ENCODE measurements at regions not wholly inside any gene's neighbourhood (a gene's known extent, or its start where the extent isn't known, plus 50 kb on each side); places are given as distances from the start of the nearest gene placed in this dataset.
"Not testable (repeated sequence)": the region's sequence is repeated elsewhere in the genome, so short reads cannot be mapped to it uniquely, and the experiment has no call there.

DNA sequence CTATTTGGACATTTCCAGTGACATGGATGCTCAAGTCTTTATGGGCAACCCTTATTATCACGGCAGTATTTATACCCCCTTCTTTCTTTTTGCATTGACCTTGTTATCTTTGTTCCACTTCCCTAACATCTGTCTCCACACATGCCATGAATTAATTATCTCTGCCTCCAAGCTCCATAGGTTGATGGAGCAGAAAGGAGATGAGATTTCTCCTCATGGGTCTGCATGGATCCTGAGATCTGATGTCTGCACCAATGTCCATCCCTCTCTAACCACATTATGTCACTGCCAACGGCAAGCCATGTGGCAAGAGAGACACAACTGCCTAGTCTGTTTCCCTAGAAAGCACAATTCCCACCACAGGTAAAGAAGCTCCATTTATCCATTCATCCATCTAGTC is 416.8 kb upstream of the ASIC2 start:
- no peak for DNase-seq

DNA sequence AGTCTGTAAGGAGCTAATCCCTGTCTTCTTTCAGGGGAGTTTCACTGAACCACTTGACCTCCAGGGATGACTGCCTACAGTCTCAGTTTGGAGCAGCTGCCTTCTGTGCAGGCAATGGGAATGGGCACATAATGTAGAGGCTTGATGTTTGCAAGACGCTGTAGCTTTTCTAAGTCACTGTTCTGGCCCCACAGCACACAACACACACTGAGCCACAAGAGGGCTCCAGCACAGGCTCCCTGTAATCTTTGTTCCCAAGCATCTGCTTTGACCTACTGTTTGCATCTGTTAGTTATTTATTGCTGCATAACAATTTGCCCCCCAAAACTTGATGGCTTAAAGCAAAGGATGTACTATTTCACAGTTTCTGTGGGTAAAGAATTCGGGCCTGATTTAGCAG is 419.0 kb upstream of the ASIC2 start:
- DNase-seq, result no peak

DNA sequence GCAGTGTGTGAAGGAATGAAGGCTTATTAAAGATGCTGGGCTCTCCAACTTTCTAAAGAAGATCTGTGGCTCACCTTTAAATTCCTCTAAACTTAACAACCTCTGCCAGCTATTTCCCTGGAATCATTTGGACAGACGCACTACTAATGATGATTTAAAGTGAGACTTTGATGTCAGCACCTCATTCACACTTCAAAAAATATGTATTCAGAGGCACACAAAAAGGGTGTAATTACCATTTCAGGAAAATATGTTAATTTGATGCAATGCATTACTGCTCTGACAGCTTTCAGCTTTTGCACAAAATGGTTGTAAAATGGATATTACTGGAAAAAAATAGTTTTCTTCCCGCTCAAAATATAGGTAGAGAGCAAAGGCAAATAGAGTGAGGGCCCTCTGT is 423.9 kb upstream of the ASIC2 start:
- DNase-seq, result no peak

DNA sequence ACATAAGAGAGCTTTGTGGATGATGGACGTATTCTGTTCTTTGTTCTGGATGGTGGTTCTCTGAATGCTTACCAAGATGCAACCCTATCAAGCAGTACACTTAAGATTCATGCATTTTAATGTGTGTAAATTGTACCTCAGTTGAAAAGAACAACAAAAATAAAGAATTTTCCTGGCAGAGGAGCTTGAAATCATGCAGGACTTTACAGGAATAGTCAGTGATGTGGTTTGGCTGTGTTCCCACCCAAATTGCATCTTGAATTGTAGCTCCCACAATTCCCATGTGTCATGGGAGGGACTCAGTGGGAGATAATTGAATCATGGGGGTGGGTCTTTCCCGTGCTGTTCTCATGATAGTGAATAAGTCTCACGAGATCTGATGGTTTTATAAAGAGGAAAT is 430.6 kb upstream of the ASIC2 start:
- DNase-seq, result not testable (repeated sequence)

DNA sequence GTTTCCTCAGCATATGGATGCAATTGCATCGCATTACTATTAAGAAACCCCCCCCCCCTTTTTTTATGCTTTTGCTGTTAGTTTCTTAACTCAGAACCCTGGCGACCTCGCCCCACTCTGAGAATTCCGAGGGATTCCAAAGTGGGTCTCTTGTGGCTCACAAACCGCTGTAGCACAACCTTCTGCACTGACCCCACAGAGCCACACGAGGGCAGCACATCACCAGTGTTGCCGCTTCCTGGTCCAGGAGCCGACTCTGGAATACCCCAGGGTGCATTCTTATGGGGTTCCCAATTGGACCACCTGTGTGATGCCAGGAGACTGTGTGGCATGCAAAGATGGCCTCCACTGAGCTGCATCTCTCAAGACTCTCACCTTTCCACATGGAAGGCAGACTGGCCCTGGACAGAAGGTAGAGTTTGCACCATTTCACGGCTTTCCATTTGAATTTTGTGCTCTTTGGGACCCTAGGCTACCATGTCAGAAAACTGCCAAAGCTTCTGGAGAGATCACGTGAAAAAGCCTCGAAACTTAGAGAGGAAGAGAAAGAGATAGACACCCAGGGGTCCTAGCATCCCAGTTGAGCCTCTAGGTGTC is 432.7 kb upstream of the ASIC2 start:
- peak; percentile 5 for DNase-seq

DNA sequence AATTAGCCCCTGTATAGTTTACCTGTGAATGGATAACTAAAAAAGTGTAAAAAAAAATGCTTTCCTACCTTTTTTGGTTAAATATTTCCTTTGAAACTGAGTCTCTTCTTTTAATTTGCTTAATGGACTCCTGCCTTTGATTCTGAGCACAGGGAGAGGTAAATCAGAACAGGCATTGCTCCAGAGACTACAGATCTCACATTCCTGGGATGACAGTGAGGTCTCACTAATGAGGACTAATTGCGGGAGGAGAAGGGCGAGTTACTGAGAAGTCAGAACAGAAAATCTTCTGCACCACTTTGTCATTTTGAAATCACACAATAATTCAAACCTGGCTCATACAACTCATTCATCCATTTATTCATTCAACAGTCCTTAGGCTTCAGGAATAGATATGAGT is 437.0 kb upstream of the ASIC2 start:
- no peak for DNase-seq

DNA sequence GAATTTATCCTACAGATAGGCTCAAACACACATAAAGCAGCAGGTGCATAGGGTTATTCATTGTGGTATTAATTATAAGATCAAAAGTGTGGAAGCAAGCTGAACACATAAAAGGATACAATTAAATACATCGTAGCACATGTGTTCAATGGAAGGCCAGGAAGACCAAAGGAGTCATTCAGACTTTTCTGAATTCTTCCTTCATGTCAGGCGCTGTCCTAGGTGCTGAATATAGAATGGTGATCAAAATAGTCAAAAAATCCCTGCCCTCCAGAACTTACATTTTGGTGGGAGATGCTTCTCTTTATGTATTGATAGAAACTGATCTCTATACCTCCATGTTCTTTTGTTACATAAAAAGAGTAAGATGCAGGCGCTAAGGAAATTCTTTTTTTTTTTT is 439.0 kb upstream of the ASIC2 start:
- DNase-seq, result peak; percentile 5

DNA sequence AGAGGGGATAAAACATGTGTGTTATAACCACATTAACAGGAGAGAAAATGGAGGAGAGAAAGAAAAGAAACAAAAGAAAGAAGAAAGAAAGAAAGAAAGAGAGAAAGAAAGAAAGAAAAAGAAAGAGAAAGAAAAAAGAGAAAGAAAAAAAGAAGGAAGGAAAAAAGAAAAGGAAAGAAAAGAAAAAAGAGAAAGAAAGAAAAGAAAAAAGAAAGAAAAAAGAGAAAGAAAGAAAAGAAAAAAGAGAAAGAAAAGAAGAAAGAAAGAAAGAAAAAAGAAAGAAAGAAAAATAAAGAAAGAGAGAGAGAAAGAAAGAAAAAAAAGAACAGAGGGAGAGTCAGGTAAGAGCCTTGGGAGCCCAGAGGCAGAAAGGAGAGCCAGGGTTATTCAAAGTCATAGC is 446.6 kb upstream of the ASIC2 start:
- no peak for DNase-seq

DNA sequence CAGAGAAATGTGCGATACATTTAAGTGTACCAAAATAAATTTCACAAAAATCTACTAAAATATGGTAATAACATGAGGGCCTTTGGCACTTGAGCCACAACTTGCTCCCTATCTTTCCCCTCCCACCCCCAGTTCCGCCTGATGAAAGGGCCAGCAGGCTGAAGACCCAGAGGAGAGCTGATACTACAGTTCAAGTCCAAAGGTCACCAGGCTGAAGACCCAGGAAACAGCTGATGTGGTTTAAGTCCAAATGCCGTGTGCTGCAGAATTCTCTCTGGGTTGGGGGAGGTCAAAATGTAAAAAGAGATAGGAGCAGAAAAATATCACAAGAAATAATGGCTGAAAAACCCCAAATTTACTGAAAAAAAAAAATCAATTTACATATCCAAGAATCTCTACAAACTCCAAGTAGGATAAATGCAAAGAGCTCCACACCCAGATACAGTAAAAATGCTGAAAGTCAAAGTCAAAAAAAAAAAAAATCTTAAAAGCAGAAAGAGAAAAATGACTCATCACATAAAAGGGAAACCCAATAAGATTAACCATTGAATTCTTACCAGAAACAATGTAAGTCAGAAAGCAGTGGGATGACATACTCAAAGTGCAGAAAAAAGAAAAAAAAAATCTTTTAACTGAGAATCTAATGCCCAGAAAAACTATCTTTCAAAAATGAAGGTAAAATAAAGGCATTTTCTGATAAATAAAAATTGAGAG is 452.1 kb upstream of the ASIC2 start:
- DNase-seq, result no peak

DNA sequence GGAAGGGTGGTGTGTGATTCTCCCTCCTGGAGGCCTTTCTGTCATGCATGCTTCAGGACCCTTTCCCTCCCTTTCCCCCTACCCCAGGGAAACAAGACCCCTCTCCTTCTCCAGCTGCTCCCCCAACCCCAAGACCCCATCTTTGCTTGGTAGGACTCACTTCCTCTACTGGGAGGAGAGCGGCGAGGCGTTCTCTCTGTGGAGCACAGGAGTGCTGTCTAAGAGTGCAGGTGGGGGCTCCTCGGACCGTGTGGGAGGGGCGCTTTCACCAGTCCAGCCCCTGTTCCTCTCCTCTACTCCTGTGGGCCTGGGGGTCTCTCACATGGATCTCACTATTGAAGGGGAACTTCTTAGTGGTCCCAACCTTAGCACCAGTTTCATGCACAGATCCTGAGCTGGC is 456.1 kb upstream of the ASIC2 start:
- DNase-seq, result no peak

DNA sequence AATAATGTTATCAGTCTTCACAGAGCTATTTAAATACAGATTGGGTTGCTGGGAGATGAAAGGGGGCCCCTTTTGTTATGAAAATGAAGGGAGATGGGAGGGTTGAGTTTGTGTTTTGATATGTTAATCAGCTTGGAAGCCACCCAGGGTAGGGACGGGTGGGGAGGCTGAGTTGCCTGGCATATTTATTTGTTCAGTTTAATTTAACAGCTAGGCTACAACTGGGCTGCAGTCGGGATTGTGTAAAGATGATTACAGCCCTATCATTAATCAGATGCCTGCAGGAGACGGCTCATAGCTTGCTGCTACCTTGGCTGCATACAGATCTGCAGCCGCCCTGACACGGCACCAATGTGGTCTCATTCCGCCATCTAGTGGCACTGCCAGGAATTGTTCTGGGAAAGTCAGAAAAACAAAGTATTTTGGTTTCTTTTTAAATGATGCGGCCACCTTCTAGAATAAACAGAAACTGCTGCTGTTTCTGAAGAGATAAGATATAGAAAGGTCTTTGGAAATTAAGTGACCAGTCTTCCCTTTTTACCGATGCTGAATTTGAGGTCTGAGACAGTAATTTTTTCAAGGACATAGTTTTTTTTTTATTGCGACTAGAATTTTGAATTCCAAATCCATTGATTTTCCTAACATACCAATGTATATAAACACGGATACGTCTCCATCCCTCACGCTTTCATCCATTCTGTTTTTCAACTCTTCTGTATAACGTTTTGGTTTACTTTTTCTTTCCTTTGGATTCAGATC is 458.0 kb upstream of the ASIC2 start:
- DNase-seq, result peak; percentile 53

DNA sequence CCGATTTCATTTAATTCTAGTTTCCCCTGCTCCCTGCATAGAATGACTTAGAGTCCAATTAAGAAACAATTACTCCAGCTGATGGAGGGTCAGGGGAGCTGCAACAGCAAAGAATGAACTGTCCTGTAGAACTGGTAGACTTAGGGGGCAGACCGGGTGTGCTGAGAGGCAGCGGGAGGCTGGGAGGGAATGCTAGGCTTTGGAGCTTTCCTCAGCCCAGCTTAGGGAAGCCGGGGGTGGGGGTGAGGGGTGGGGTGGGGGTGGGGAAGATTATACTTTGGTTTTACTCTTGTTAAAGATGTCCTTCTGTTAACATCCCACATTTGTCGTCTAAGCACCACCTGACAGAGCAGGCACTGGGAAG is 458.6 kb upstream of the ASIC2 start:
- DNase-seq, result no peak

DNA sequence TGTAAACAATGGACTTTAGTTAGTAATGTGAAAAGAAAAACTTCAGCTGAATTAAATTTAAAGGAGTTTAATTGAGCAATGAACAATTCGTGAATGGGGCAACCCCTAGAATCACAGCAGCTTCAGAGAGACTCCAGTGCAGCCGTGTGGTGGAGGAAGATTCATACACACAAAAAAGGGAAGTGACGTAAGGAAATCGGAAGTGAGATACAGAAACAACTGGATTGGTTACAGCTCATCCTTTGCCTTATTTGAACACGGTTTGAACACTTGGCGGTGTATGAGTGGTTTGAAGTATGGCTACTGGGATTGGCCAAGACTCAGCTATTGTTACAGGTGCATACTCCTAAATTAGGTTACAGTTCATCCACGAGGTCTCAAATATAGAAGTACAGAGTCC is 460.4 kb upstream of the ASIC2 start:
- no peak for DNase-seq

DNA sequence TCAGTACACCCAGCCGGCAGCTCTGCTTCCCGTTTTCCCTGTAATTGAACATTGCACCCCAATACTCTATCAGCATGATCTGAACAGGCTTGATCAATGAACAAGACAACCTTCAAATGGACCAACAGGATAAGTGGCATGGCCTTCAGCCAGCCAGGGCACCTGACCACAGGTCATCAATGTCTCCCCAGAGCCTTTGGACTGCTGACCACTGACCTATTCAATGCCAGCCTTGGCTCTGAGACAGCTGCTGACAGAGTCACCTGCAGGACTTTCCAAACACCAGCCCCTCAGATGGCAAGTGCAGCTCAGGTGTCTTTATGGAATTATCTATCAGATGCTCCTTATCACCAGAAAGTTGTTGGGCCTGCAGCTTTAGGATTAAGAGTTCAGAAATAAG is 462.9 kb upstream of the ASIC2 start:
- no peak for DNase-seq

DNA sequence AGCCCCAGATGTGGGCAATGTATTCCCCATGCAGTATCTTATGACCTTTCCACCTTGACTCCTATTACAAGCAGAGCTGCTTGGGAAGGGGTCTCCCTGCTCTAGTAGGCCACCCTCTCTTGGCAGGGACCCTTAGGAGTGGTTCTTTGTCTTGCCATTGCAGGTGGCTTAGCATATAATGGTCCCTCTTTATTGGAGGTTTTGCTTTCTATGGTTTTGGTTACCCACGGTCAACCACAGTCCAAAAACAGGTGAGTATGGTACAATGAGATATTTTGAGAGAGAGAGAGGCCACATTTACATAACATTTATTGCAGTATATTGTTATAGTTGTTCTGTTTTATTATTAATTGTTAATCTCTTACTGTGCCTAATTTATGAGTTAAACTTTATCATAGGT is 472.8 kb upstream of the ASIC2 start:
- DNase-seq, result no peak

DNA sequence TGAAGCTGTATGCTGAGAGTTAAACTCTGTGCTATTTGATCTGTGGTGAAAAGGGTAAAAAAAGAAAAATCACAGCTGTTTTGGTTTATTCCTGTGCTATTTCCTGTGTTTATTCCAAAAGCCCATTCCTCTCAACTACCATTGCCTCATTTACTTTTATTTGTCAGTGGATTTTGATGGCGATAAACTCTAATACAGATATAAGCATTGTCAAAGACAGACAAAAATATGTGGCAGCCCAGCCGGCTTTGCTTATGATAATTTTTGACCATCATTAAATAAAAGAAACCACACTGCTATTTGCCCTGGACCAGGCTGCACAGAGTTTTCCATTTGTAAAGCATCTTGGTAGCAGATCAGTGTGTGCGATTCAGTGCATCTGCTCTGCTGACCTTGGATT is 473.6 kb upstream of the ASIC2 start:
- DNase-seq, result no peak

DNA sequence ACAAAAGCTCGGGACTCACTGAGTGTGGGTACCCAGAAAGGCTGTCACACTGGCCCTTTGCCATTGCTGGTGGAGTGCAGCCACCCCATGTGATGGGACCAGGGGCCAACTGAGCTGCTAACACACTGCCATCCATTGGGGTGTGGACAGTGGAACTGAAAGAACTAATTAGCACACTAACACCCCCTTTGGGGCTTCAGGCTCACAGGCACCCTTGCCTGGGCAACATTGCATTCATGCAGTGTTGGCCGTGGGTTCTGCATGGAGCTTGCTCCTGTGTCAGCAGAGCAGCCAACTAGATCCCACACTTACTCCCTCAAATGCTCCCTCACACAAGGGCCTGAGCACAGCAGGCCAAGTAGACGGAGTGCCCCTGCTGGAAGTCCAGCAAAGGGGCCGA is 476.0 kb upstream of the ASIC2 start:
- no peak for DNase-seq

DNA sequence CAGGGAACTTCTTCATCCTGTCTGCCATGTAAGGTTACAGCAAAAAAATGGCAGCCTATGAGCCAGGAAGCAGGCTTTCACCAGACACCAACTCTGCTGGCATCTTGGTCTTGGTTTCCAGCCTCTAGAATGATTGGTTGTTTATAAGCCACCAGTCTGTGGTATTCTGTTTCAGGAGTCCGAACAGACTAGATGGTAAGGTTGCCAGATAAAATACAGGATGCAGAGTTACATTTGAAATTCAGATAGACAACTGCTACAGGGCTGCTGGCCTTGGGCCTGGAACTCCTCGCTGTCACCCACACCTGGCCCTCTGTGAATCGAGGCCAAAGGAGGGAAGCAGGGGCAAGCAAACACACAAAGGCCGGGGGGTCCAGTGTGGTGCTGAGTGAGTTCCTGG is 478.8 kb upstream of the CCL2 start:
- no peak for DNase-seq

DNA sequence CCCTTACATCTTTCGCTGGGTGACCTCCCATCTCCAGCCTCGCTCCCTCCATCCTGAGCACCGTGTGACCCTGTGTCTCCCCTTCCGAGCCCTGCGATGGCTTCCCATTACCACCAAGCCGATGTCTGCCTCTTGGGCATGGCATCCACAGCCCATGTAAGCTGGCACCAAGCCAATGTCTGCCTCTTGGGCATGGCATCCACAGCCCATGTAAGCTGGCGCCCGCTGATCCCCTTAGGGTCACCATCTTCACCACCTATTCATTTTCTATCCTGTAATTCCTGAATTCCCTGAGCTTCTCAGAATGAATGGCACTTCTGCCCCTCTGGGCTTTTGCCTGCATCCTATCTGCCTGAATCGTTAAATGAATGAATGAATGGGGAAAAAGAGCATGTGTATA is 478.2 kb upstream of the CCL2 start:
- no peak for DNase-seq

DNA sequence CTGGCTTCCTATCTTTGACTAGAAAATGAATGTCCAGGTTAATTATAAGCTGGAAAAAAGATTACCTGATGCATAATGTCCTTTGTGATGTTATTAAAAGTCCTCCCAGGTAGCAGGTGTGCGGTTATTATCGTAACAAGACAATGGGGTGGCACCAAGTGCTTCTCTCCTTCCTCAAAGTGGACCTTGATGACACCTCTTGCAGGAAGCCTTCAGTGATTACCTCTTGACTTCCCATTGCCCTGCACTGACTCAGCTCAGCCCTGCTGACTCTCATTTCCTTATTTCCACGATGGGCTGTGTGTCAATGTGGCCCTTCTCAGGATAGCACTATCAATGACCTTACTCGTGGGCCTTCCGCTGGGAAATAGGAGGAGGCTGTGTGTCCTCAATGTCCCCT is 477.4 kb upstream of the CCL2 start:
- DNase-seq, result no peak

DNA sequence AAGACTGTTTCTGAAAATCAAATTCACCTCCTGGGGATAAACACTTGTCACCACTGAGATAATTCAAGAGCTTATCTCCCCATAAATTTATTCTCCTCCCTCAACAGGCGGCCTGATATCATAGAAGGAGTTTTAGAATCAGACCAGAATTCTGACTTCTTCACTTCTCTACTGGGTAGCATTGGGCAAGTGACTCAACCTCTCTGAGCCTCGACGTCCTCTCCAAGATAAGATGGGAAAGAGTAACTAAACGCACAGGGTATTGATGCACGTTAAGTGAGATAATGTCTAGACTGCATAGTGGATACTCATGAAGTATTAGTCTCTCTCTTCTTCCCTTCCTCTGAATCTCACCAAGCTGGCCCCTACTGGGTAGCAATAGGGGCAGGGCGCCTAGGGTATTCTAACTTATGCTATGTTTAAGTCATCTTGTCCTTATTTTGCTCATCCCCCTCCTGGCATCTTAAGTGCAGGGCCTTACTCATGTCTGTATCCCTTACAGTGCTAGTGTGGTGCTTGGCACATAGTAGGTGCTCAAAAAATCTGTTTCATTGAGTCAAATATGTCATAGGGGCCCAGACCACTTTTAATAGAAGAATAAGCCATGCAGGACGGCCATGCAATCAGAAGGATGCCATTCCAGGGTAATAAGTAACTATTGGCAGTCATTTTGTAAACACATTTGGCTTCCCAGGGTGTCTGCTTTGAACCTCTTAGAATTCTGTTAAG is 476.4 kb upstream of the CCL2 start:
- DNase-seq, result no peak

DNA sequence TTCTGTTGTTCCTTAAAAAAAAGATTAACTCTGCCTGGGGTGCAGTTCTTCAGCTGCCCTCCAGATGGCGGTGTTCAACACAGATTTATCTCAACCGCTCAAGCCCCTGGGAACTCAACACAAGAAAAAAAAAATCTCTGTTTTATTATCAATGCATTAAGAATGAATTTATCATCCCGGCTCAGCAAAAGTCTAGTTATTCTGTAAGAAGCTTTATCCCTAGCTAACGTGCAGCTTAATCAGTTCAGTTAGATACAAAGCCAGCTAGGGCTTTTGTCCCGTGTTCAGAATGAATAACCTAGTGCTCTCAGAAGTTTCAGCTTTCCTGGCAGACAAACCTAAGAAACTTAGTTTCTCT is 475.9 kb upstream of the CCL2 start:
- DNase-seq, result peak; percentile 48

DNA sequence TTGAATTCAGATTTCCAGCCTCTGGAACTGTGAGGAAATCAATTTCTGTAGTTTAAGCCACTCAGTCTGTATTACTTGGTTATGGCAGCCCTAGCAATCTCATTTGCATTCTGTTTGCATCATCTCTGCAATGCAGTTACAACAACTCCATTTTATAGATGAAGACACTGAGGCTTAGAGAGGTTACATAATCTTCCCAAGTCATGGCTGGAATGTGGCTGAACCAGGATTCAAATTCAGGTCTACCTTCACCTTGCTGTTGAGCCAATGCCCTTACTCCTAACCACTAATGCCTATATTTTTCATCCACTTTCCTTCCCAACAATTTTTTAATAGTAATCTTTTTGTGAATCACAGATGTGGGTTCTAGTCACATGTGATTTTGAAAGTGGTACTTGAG is 469.8 kb upstream of the CCL2 start:
- no peak for DNase-seq

DNA sequence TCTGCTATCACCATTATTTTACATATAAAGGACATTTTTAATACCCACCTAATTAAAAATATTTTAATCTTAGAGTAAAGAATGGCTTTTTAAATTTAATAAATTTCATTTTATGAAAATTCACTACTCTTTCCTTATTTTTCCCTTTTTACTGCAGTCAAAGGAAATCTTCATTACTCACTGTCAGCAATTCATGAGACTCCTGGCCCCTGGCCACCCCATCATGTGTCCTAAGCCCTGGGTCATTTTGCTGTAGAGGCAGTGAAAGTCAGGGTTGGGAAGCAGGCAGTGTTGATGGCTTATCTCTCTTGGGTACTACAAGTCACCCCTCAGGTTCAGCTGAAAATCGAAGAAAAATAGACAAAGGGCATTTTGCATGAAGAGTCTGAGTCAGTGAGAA is 468.6 kb upstream of the CCL2 start:
- DNase-seq, result no peak
